GM10266 (cell line): ENCODE measurements at regions not wholly inside any gene's neighbourhood (a gene's known extent, or its start where the extent isn't known, plus 50 kb on each side); places are given as distances from the start of the nearest gene placed in this dataset.
A peak's percentile ranks its signal among the peaks of the same experiment; 100 is the strongest.

Experiments
- DNase-seq: peaks from one replicate; pipeline ENCODE4 v3.0.0; 2012; ENCODE audit errors: extremely low spot score
- TF ChIP-seq, protein P1 (sequence below): IDR thresholded peaks from 2 replicates; pipeline ENCODE4 v1.5.1; 2012; ENCODE audit warnings: mild to moderate bottlenecking, low read depth; ENCODE audit not compliant: control insufficient read depth, insufficient read depth; ENCODE audit errors: missing control alignments

DNA sequence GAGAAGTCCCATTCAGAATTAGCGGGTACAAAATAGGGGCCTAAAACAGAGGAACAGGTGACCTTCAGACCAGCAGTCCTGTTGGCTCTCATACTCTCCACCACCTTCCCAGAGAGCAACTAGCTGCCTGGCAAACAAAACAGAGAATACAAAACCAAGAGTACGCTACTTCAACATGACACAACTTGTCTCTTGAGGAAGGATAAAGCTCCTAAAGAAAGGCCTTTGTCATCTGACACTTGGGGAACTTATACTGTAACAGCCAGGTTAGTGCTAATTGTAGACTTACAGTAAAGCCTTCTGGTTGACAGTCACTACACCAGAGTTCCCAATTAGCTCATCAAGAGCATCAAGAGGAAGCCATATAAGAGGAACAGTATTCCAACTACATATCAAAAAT is 282.1 kb upstream of the NT5C1B start:
- no peak for DNase-seq

DNA sequence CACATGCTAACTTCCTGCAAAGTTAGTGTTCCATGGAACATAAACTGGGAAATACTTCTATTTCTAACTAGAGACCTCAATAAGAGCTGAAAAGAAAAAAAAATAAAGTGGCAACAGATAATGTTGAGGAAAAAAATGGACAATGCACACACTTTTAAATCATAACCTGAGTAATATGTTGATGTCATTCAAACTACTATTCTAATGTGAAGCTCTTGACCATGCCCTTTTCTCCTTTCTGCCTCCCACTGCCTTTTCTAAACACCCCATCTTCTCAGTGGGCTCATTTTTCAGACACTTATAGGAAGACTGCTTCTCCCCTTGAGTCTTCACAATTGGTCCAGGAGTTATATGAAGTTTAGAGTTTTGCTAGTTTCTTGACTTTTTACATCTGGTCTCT is 280.9 kb upstream of the NT5C1B start:
- DNase-seq = no peak
- TF ChIP-seq, protein P1, sequence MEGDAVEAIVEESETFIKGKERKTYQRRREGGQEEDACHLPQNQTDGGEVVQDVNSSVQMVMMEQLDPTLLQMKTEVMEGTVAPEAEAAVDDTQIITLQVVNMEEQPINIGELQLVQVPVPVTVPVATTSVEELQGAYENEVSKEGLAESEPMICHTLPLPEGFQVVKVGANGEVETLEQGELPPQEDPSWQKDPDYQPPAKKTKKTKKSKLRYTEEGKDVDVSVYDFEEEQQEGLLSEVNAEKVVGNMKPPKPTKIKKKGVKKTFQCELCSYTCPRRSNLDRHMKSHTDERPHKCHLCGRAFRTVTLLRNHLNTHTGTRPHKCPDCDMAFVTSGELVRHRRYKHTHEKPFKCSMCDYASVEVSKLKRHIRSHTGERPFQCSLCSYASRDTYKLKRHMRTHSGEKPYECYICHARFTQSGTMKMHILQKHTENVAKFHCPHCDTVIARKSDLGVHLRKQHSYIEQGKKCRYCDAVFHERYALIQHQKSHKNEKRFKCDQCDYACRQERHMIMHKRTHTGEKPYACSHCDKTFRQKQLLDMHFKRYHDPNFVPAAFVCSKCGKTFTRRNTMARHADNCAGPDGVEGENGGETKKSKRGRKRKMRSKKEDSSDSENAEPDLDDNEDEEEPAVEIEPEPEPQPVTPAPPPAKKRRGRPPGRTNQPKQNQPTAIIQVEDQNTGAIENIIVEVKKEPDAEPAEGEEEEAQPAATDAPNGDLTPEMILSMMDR = no peak

More for the DNA sequence above, 282.1 kb upstream of the NT5C1B start:
- TF ChIP-seq, protein P1 = no peak

DNA sequence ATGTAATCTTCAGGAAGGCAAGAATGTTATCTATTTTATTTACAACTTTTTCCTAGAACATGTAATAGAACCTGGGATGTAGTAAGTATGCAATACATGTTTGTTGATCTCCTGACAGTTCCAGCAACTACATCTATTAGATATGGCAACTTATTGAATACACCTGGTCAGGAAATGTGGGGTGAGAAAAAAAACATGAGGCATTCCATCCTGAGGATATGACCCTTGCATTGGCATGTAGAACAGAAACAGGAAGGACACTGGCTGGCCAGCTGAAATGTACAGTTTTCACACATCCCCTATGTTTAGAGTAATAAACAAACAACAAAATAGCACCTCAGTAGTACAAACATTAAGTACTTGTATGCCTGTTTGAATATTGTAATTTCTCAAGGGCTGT is 272.6 kb upstream of the NT5C1B start:
- DNase-seq = no peak
- TF ChIP-seq, protein P1 = no peak

DNA sequence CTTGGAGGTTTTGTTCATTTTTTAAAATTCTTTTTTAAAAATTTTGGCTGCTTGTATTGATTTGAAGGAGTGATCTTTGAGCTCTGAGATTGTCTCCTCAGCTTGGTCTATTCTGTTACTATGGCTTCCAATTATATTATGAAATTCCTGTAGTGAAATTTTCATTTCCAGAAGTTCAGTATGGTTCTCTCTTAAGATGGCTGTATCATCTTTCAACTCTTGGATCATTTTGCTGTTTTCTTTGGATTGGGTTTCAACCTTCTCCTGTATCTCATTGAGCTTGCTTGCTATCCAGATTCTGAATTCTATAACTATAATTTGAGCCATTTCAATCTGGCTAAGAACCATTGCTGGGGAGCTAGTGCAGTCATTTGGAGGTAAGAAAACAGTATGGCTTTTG is 270.8 kb upstream of the NT5C1B start:
- DNase-seq = no peak
- TF ChIP-seq, protein P1 = no peak

DNA sequence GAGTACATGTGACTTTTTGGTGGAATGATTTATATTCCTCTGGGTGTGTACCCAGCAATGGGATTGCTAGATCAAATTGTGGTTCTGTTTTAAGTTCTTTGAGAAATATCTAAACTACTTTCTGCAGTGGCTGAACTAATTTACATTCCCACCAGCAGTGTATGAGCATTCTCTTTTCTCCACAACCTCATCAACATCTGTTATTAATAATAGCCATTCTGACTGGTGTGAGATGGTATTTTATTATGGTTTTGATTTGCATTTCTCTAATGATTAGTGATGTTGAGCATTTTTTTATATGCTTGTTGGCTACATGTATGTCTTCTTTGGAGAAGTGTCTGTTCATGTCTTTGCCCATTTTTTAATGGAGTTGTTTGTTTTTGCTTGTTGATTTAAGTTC is 267.4 kb upstream of the NT5C1B start:
- TF ChIP-seq, protein P1 = no peak
- no peak for DNase-seq

DNA sequence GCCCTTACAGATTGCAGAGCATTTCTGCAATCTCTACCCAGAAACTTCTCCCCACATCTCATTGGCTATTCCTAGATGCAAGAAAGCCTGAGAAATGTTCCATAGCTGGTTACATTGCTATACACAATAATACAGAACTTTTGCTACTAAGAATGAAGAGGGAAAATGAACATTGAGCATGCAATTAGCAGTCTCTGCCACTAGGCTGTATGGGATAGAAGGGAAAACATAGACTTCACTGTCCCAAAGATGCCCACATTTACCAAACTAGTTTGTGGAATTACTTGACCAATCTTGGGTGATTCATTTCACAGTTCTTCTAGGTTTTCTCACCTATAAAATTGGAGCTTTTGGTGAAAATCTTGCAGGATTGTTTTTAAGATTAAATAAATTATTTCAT is 265.7 kb upstream of the NT5C1B start:
- no peak for DNase-seq

DNA sequence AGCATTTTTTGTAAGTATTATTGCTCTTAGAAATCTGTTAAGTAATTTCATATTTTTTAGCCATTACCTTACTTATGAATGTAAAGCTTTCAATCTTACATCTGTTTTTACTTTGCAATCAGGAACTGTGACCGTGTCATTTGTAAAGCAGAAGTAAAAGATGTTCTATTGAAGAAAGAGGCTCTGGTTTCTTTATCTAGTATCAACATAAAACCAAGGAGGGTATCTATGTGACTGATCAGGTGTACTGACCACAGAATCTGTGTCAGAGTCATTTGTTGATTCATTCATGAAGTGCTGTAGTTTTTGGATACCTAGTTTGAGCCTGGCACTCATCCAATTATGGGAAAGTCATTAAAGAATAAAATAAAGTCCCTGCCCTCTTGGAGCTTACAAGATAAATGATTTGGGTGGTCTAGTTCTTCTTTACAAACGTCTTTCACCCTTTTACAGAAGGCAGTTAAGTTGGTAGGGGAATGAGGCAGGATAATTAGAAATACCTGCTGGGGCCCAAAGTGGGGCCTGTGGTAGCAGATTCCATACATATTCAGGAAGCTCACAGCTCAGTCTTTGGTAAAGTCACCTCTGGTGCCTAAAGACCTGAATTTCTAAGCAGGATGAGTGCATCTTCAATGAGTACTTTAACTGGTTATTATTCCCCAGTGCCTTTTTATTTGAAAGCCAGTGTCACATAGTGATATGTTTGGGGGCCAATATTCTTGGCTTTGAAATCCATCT is 260.6 kb upstream of the NT5C1B start:
- TF ChIP-seq, protein P1 = no peak
- DNase-seq = no peak

More for the DNA sequence above, 265.7 kb upstream of the NT5C1B start:
- TF ChIP-seq, protein P1 = peak; percentile 3
